ENCODE measurements at regions not wholly inside any gene's neighbourhood (a gene's known extent, or its start where the extent isn't known, plus 50 kb on each side); places are given as distances from the start of the nearest gene placed in this dataset.

DNA sequence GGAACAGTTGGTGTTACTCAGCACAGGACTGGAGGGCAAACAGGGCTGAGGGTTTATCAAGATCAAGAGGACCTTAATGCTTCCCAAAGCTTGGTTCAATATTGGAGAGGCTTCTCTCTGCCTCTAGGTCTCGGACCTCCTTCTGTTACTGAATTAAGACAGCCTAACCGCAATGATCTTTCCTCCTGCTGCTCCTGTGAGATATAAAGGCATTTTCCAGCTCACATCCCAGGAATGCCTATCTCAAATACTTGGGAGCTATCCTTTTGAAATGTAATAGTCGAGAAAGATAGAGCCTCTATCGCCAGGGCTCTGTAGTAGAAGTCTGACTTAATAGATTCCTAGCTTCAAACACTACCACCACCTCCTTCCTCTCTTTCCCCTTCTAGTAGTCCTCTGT is 1475.0 kb downstream of the SLITRK1 start (continued):
- TF ChIP-seq, protein P1, sequence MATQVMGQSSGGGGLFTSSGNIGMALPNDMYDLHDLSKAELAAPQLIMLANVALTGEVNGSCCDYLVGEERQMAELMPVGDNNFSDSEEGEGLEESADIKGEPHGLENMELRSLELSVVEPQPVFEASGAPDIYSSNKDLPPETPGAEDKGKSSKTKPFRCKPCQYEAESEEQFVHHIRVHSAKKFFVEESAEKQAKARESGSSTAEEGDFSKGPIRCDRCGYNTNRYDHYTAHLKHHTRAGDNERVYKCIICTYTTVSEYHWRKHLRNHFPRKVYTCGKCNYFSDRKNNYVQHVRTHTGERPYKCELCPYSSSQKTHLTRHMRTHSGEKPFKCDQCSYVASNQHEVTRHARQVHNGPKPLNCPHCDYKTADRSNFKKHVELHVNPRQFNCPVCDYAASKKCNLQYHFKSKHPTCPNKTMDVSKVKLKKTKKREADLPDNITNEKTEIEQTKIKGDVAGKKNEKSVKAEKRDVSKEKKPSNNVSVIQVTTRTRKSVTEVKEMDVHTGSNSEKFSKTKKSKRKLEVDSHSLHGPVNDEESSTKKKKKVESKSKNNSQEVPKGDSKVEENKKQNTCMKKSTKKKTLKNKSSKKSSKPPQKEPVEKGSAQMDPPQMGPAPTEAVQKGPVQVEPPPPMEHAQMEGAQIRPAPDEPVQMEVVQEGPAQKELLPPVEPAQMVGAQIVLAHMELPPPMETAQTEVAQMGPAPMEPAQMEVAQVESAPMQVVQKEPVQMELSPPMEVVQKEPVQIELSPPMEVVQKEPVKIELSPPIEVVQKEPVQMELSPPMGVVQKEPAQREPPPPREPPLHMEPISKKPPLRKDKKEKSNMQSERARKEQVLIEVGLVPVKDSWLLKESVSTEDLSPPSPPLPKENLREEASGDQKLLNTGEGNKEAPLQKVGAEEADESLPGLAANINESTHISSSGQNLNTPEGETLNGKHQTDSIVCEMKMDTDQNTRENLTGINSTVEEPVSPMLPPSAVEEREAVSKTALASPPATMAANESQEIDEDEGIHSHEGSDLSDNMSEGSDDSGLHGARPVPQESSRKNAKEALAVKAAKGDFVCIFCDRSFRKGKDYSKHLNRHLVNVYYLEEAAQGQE (IDR thresholded peaks at IDR 0.05; ENCODE audit: unreplicated experiment): no peak
- TF ChIP-seq CREB1 (CRISPR knock-in tag; IDR thresholded peaks at IDR 0.05; ENCODE audit: low read depth) (no peak), NANOG (IDR thresholded peaks at IDR 0.05; ENCODE audit: borderline replicate concordance) (no peak), JUNB (IDR thresholded peaks at IDR 0.05; ENCODE audit: unreplicated experiment) (no peak)

GRCh38 chr13:82374719-82375118 is 1507.6 kb downstream of the SLITRK1 start:
- no peak overlapping the region for H3K27ac Mint-ChIP-seq
- no peak overlapping the region for H3K4me3 Mint-ChIP-seq
- H3K27ac ChIP-seq (ENCODE audit: low read depth): no peak overlapping the region
- H3K9me3 Mint-ChIP-seq: peaks cover 5% of the 10 kb centered on the region; the same call in 2 of the 3 replicates
- no peaks in the 10 kb centered on the region for H3K27me3 Mint-ChIP-seq (ENCODE audit: insufficient read depth, low read depth, poor library complexity)
- TF ChIP-seq ZNF331 (CRISPR knock-in tag; IDR thresholded peaks at IDR 0.05; ENCODE audit: low read depth) (no peak), EZH2 (IDR thresholded peaks at IDR 0.05; ENCODE audit: low read depth, unreplicated experiment) (no peak), ETS1 (IDR thresholded peaks at IDR 0.05) (no peak), ZNF462 (CRISPR knock-in tag; IDR thresholded peaks at IDR 0.05) (no peak), NANOG (IDR thresholded peaks at IDR 0.05; ENCODE audit: borderline replicate concordance) (no peak)
- no peaks in the 10 kb centered on the region for H3K4me1 Mint-ChIP-seq
- ATAC-seq (no peak), DNase-seq (ENCODE audit: low spot score) (no peak)
- no peaks in the 10 kb centered on the region for H3K36me3 Mint-ChIP-seq (ENCODE audit: low read depth)
- H3K9me2 ChIP-seq (ENCODE audit: insufficient read depth): no peaks in the 10 kb centered on the region; the same call in 1 of the 2 replicates
- H4K20me1 ChIP-seq (replicated peaks; ENCODE audit: insufficient read depth): no peaks in the 10 kb centered on the region
- H3K79me2 ChIP-seq (replicated peaks; ENCODE audit: insufficient read depth): no peaks in the 10 kb centered on the region
- H3K4me2 ChIP-seq: no peak overlapping the region
- no peaks in the 10 kb centered on the region for H3K36me3 ChIP-seq (ENCODE audit: insufficient read depth)
- no peaks in the 10 kb centered on the region for H3K27me3 ChIP-seq (ENCODE audit: insufficient read depth)
- no peak overlapping the region for H3K4me3 ChIP-seq
- no peak overlapping the region for H2AFZ ChIP-seq
- no peaks in the 10 kb centered on the region for H3K4me1 ChIP-seq (ENCODE audit: insufficient read depth)
- H3F3A ChIP-seq (replicated peaks; ENCODE audit: low read depth): no peaks in the 10 kb centered on the region
